HG02973 (cell line): ENCODE measurements at regions not wholly inside any gene's neighbourhood (a gene's known extent, or its start where the extent isn't known, plus 50 kb on each side); places are given as distances from the start of the nearest gene placed in this dataset.

Experiments used
- ATAC-seq: cut with Tn5 transposase; IDR thresholded peaks from one replicate; pipeline ENCODE4 v1.9.1; 2021; ENCODE audit warnings: moderate library complexity; ENCODE audit not compliant: unreplicated experiment

- no peak for ATAC-seq
Measured at GRCh38 chr1:103171041-103171590, 62.8 kb upstream of the COL11A1 start.

GRCh38 chr1:103170609-103171008 is 62.3 kb upstream of the COL11A1 start:
- no peak for ATAC-seq

- no peak for ATAC-seq
Measured at GRCh38 chr1:103162360-103162759, 54.0 kb upstream of the COL11A1 start.

- ATAC-seq = no peak
Measured at GRCh38 chr1:103160281-103160680, 52.0 kb upstream of the COL11A1 start.
